ENCODE measurements at regions not wholly inside any gene's neighbourhood (a gene's known extent, or its start where the extent isn't known, plus 50 kb on each side); places are given as distances from the start of the nearest gene placed in this dataset.
"Not testable (repeated sequence)": the region's sequence is repeated elsewhere in the genome, so short reads cannot be mapped to it uniquely, and the experiment has no call there.

- no peak for DNase-seq
These were observed 140.7 kb upstream of the FAM78B start for GRCh38 chr1:166307261-166308188.

- DNase-seq = not testable (repeated sequence)
These were observed 149.5 kb upstream of the FAM78B start for GRCh38 chr1:166316306-166316705.

DNA sequence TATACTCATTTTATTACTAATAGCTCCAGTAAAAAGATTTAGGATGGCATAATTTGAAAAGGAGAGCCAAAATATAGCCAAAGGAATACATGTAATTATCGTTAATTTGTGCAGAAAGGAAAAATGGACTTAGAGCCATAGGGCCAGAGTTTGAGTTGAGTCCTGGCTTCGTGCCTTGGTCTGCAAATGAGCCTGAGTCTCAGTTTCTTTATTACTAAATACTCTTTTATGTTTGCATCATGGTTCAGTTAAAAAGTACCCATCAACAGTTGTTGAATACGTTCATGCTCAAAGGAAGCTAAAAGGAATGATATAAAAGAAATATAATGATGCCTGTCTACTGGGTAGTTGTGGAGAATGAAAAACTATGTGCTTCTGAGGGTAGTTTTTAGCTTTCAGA is 155.7 kb upstream of the FAM78B start:
- DNase-seq = no peak

DNA sequence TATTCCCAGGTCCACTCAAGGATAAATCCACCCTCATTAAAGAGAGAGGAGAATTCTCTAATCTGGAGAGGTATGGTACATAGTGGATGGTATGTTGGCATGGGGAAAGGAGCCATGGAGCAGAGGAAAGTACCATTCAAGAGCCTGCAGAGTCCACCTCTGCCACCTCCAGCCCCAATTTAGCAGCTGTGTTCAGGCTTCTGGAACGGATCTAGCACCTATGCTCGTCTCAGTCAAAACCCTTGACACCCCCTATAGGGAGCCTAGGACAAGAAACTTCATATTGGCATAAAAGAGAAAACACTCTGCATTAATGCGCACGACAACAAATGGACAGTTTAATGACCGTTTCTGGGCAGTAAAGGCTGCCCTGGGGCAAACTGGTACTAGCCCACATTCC is 161.1 kb upstream of the FAM78B start:
- DNase-seq = no peak

DNA sequence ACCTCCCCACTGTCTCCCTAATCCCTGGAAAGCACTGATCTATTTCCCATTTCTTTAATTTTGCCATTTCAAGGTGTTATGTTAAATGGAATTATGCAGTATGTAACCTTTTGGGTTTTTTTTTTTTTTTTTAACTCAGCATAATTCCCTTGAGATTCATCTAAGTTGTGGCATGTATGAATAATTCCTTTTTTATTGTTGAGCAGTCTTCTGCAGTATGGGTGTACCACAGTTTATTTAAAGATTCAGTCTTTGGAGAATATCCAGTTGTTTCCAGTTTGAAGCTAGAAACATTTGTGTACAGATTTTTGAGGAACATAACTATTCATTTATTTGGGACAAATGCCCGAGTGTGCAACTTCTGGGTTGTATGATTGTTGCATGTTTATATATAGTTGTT is 162.2 kb upstream of the FAM78B start:
- no peak for DNase-seq

- DNase-seq = no peak
These were observed 163.3 kb upstream of the FAM78B start for GRCh38 chr1:166330096-166330495.

- no peak for DNase-seq
These were observed 171.3 kb upstream of the FAM78B start for GRCh38 chr1:166338105-166338504.

- no peak for DNase-seq
These were observed 173.9 kb upstream of the FAM78B start for GRCh38 chr1:166340709-166341108.

DNA sequence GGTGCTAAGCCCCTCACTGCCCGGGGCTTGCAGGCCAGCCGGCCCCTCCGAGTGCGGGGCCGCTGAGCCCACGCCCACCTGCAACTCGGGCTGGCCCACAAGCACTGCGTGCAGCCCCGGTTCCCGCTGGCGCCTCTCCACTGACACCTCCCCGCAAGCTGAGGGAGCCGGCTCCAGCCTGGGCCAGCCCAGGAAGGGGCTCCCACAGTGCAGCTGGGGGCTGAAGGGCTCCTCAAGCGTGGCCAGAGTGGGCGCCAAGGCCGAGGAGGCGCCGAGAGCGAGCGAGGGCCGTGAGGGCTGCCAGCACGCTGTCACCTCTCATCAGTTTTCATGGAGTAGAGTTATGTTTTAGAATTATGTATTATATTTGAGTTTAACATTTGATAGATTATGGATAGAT is 176.5 kb upstream of the FAM78B start:
- no peak for DNase-seq

DNA sequence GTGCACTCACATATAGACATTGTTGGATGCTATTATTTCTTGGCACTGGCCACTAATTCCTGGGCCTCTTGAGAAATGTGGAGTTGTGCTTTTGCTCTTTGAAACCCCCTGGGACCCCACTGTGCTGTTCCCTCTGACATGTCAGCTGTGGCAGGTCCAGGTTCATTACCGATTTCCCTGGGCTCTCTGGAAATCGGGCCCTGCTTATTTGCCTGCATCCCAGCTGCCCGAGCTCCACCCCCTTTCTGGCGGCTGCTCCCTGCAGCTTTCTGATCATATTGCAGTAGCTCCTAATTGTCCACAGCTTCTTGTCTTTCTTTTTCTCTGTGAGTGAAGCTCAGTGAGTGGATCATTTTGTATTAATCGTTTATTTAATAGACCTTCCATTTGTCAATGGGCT is 183.7 kb upstream of the FAM78B start:
- DNase-seq = no peak

DNA sequence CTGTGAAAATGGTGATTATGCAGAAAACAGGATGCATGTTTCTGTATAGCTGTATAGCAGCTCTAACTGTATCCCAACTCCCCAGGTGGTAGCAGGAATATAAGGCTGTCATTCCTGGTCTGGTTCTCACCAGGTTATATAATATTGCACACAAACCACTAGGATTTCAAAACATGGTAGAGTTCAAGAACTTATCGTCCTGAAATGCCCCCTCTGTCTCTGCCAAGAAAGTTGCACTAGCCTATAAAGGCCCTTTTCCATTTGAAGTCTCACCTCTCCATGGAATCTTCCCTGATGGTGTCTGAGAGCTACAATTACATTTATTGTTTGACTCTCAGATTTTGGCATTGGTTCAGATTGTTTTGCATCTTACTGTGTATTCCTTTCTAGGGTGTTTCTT is 184.9 kb upstream of the FAM78B start:
- DNase-seq = no peak

- DNase-seq = no peak
These were observed 186.4 kb upstream of the FAM78B start for GRCh38 chr1:166353213-166353612.

DNA sequence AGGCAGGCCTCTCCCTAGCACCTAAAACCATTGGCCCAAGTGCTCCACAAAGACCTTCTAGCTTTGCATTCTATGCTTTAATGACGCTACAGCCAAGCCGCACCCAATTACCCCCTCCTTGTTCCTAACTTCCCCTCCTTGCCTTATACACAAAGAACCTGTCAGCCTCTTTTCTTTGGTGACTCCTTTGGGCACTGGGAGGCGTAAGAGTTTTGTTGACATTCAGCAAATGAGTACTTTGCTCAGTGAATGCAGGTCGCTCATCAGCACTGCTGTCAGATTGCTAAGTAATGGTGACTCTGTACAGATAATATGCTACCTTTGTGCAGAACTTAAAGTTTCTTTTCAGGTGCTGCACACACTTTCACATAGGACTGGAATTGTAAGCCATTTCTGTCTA is 187.6 kb upstream of the FAM78B start:
- DNase-seq = no peak

GRCh38 chr1:166365081-166365480 is 198.3 kb upstream of the FAM78B start:
- DNase-seq = no peak

GRCh38 chr1:166368030-166368429 is 201.2 kb upstream of the FAM78B start:
- DNase-seq = no peak

DNA sequence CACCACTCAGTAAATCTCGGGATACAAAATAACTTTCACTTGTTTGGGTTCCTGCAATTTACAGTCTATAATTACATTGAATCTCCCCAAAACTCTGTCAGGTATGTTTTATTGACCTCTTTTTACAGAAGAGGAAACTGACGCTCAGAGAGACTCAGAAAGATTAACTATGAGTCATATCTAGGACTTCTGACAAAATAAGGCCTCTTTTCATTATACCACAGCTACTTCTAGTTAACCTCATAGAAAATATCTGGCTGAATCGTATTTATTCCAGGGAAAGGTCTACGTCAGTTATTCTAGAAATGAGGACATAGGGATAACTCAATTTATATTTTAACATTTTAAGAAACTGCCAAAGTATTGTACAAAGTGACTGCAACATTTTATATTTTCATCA is 211.1 kb upstream of the FAM78B start:
- DNase-seq = no peak

- no peak for DNase-seq
These were observed 212.0 kb upstream of the FAM78B start for GRCh38 chr1:166378805-166379204.

- DNase-seq = no peak
These were observed 212.6 kb upstream of the FAM78B start for GRCh38 chr1:166379447-166379846.

- DNase-seq = no peak
These were observed 216.3 kb upstream of the FAM78B start for GRCh38 chr1:166383137-166383536.

GRCh38 chr1:166383635-166384346 is 217.0 kb upstream of the FAM78B start:
- no peak for DNase-seq

DNA sequence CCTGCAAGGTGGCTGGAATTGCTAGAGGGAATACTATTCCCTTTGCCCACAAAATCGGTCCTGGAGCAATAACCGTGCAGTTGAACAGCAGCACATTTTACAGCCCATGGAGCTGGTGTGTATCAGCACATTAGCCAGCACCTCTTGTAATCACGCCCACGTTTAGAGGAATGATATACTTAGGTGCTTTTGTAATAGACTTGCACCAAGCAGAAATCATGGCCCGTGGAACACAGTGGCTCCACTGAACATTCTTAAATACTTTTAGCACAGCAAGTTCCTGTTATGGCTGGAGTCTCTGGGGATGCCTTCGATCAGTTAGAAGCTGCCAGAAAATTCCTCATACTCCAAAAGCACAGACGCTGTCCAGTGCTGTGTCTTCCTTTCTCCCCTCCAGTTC is 218.1 kb upstream of the FAM78B start:
- no peak for DNase-seq

DNA sequence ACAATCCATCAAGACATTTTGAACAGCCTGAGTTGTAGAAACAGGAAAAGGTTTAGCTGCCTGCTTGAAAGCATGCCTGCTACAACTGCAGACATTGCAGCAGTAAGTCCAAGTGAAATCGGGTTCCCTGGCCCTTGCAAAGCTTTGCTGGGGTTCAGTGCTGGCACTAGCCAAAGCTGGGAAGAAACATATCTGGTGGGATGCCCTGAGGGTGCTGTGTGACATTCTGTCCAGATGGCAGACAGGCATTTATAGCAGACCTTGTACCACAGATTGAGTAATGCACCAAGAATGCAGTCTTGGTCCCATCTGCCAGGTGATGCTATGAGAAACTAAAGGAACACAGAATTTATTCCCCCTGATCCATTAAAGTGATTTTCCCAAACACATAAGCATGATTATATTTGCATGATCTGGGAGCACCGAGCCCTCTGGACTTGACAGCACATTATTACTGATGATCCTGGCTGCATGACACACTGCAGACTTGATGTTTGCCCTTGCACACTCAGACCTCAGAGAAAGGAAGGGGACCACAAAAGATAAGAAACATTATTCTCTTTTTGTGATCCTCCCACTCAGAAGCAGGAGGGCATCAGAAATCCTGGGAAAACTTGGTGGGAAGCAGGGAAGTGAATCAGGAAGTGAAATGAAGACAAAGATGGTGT is 223.7 kb upstream of the FAM78B start:
- no peak for DNase-seq

- no peak for DNase-seq
These were observed 224.7 kb upstream of the FAM78B start for GRCh38 chr1:166391279-166392066.
